Astrocyte of the cerebellum (primary cell): ENCODE measurements at regions not wholly inside any gene's neighbourhood (a gene's known extent, or its start where the extent isn't known, plus 50 kb on each side); places are given as distances from the start of the nearest gene placed in this dataset.
"Not testable (repeated sequence)": the region's sequence is repeated elsewhere in the genome, so short reads cannot be mapped to it uniquely, and the experiment has no call there.

Source experiments
- DNase-seq: peaks from one replicate; pipeline ENCODE4 v3.0.0-alpha.2; 2011; ENCODE audit warnings: low read depth
- H3K4me3 ChIP-seq: 2 replicates; pipeline ENCODE4 v1.5.1; 2011; ENCODE audit warnings: mild to moderate bottlenecking, low read depth, low read length, moderate library complexity
- in situ Hi-C: cut with HindIII; loops from 2 replicates; pipeline ENCODE4 v1.10.0; 2017; ENCODE audit warnings: low sequenced_read_pairs
- TF ChIP-seq, protein P1 (sequence below): IDR thresholded peaks from 2 replicates; pipeline ENCODE4 v1.5.1; 2012; ENCODE audit warnings: low read length, low read depth, moderate library complexity, mild to moderate bottlenecking; ENCODE audit errors: missing control alignments

- TF ChIP-seq, protein P1, sequence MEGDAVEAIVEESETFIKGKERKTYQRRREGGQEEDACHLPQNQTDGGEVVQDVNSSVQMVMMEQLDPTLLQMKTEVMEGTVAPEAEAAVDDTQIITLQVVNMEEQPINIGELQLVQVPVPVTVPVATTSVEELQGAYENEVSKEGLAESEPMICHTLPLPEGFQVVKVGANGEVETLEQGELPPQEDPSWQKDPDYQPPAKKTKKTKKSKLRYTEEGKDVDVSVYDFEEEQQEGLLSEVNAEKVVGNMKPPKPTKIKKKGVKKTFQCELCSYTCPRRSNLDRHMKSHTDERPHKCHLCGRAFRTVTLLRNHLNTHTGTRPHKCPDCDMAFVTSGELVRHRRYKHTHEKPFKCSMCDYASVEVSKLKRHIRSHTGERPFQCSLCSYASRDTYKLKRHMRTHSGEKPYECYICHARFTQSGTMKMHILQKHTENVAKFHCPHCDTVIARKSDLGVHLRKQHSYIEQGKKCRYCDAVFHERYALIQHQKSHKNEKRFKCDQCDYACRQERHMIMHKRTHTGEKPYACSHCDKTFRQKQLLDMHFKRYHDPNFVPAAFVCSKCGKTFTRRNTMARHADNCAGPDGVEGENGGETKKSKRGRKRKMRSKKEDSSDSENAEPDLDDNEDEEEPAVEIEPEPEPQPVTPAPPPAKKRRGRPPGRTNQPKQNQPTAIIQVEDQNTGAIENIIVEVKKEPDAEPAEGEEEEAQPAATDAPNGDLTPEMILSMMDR = no peak
- DNase-seq = no peak
- in situ Hi-C loops = no loop called here
- no peak overlapping the region for H3K4me3 ChIP-seq
Observed at GRCh38 chrX:131843987-131844386, 179.1 kb upstream of the STK26 start.

DNA sequence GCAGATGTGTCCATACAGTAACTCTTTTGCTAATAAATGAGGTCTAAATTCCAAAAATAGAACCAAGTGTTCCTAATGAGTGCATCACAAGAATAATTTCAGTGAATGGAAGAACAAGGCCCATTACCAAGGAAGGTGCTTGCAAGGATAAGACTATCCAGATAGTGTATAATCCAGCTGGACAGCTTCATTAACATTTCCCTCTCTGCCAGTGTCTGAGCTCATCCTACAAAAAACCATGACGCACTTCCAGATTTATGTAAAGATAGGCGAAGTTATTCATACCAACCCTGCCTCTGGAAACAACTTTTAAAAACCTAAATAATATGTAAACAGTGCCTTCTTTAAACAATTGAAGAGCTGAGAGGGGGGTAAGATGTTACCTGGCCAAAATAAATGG lies 177.9 kb upstream of the STK26 start:
- in situ Hi-C loops = no loop called here

DNA sequence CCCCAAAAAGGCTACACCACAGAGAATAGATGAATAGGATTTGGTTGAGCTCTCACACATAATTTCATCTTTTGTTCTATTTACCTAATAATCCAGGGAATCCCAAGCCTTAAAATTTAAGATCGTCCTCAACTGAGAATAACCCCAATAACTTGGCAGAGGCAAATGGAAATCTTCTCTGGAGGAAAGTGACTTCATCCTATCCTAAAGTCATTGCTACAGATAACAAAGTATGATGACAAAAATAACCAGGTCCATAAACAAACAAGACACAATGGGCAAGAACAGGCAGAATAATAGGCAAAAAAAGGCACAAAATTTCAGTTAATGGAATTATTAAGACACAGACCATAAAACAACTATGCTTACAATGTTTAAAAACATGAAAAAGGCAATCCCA lies 177.3 kb upstream of the STK26 start:
- in situ Hi-C loops = no loop called here

More for the DNA sequence above, 177.9 kb upstream of the STK26 start:
- no peak for DNase-seq
- H3K4me3 ChIP-seq = no peak overlapping the region
- TF ChIP-seq, protein P1 = no peak

DNA sequence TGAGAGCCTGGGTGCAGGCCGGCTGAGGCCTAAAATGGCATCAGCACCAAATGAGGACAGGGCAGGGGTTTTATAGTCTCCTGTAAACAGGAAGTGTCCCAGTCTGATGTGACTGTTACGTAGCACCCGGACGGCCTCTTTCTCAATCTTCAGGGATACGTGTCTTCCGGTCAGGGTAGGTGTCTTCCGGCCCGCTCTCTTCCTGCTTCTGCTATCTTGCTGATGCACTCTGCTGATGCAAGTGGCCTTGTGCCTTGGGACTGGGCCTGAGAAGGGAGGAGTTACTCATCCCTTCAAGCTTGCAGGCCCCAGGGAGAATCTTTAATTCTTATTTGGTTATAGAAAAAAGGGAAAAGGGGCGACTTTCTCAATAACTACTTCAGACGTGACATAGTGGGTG lies 172.1 kb upstream of the STK26 start:
- H3K4me3 ChIP-seq, in situ Hi-C loops, DNase-seq: not testable (repeated sequence)

More for the DNA sequence above, 177.3 kb upstream of the STK26 start:
- DNase-seq = no peak
- no peak overlapping the region for H3K4me3 ChIP-seq
- TF ChIP-seq, protein P1 = no peak

- in situ Hi-C loops = no loop called here
- no peak overlapping the region for H3K4me3 ChIP-seq
- TF ChIP-seq, protein P1 = no peak
- DNase-seq = no peak
Observed at GRCh38 chrX:131853440-131853839, 169.7 kb upstream of the STK26 start.

DNA sequence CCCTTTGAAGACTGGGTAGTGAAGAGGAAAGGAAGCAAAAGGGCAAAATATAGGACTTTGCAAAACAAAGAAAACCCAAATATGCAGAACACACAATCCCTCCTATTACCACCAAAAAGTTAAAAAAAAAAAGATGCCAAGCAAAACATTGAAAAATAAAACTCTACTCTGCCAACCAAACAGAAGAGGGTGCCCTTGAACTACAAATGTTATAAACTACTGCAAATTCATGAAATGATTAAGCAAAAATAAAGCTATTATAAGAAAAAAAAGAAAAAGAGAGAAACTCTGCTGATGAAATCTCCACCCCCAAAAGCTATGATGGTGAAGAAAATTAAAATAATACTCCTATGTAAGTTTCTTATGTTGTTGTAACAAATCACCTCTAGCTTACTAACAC lies 168.5 kb upstream of the STK26 start:
- in situ Hi-C loops = no loop called here
- no peak overlapping the region for H3K4me3 ChIP-seq
- DNase-seq = no peak
- TF ChIP-seq, protein P1 = no peak

DNA sequence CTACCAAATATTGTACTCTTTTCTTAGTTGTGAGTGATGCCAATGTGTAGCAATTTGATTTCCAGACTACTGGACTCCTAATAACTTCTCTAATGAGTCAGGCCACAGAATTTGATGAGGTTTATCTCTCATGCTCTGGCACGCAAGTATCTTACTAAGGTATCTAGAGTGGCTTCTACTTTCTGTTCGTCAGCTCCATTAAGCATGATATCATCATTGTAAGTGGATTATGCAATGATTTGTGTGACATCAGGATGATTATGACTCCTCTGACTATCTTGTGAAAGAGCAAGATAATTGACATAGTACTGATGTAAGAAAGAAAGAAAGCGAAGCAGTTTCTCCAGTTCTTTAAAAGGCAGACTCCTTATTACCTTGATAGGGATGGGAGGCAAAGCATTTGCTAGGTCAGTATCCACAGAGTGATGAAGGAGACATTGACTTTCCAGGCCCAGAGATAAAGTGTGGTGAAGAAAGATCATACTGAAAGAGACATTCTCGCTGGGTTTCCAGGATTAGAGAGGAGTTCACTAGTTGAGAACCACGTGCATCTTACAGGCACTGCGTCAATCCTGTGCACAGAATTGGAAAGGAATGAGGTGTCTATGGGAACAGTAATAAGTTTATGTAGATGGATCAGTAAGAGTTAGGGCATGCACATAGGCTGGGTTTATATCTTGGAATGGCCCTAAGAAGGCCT lies 161.9 kb upstream of the STK26 start:
- in situ Hi-C loops = no loop called here
- TF ChIP-seq, protein P1 = no peak

More for the DNA sequence above, 161.9 kb upstream of the STK26 start:
- H3K4me3 ChIP-seq = no peak overlapping the region
- no peak for DNase-seq
